ENCODE measurements at regions not wholly inside any gene's neighbourhood (a gene's known extent, or its start where the extent isn't known, plus 50 kb on each side); places are given as distances from the start of the nearest gene placed in this dataset.
"Not testable (repeated sequence)": the region's sequence is repeated elsewhere in the genome, so short reads cannot be mapped to it uniquely, and the experiment has no call there.

DNA sequence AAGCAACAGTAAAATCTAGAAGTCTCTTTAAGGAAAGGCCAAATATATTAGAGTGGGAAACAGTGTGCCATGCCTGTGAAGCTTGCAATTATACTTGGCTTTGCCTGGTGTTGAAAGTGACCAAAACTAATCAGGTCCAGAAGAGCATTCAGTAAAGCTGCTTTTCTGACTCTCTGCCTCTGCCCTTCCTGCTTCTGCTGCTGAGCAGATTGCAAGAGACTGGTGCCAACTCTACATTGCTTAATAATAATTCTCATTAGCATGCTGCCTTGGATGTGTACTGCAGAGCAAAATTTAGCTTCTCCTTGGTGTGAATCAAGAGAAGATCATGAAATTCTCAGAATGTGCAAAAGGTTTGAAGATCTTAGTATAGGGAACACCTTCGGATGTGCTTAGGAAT is 120.4 kb upstream of the RFX3 start:
- H3K4me3 ChIP-seq (ENCODE audit: low read depth, poor library complexity, severe bottlenecking) = no peak overlapping the region
- DNase-seq (ENCODE audit: low spot score in 2 of 2) = no peak
- WGBS, 2 donors = 82 to 94% methylated on average over 1 of the region's 1 CpG
- TF ChIP-seq, protein P1, sequence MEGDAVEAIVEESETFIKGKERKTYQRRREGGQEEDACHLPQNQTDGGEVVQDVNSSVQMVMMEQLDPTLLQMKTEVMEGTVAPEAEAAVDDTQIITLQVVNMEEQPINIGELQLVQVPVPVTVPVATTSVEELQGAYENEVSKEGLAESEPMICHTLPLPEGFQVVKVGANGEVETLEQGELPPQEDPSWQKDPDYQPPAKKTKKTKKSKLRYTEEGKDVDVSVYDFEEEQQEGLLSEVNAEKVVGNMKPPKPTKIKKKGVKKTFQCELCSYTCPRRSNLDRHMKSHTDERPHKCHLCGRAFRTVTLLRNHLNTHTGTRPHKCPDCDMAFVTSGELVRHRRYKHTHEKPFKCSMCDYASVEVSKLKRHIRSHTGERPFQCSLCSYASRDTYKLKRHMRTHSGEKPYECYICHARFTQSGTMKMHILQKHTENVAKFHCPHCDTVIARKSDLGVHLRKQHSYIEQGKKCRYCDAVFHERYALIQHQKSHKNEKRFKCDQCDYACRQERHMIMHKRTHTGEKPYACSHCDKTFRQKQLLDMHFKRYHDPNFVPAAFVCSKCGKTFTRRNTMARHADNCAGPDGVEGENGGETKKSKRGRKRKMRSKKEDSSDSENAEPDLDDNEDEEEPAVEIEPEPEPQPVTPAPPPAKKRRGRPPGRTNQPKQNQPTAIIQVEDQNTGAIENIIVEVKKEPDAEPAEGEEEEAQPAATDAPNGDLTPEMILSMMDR (IDR thresholded peaks at IDR 0.05) = no peak
- no peak for TF ChIP-seq POLR2A (IDR thresholded peaks at IDR 0.05)
- intact Hi-C loops (cut with DNase I; ENCODE audit: low total_unique reads) = no loop called here

DNA sequence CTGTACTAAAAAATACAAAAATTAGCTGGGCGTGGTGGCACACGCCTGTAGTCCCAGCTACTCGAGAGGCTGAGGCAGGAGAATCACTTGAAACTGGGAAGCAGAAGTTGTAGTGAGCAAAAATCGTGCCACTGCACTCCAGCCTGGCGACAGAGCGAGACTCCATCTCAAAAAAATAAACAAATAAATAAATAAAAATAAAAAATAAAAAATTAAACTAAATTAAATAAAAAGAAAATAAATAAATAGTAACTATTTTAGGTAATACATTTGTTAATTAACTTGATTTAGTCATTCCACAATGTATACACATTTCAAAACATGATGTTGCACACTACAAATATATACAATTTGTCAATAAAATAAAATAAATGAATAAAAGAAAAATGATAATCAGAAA is 116.3 kb upstream of the RFX3 start:
- WGBS, 2 donors = 97% methylated on average over 6 of the region's 6 CpGs
- intact Hi-C loops (cut with DNase I; ENCODE audit: low total_unique reads); DNase-seq (ENCODE audit: low spot score in 2 of 2); H3K4me3 ChIP-seq (ENCODE audit: low read depth, poor library complexity, severe bottlenecking): not testable (repeated sequence)

DNA sequence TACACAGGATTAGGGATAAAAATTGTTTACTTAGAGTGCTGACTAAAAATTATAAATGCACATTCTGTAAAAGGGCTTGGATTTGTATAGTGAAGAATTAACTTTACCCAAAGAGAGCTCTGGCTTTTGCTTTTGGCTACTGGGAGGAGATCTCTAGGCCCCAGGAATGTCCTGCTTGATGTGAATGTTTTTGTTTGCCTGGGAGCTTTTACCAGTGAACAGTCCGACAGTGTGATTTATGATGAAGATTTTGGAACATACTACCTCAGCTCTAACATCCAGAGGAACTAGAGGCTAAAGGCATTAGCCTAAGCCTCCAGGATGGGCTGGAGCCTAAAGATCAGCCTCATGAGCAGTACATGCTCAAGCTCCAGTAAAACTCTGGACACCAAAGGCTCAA is 103.7 kb upstream of the RFX3 start:
- intact Hi-C loops (cut with DNase I; ENCODE audit: low total_unique reads) = no loop called here
- TF ChIP-seq, protein P1 (IDR thresholded peaks at IDR 0.05) = no peak
- no peak overlapping the region for H3K4me3 ChIP-seq (ENCODE audit: low read depth, poor library complexity, severe bottlenecking)
- WGBS, 2 donors = 72 to 82% methylated on average over 1 of the region's 1 CpG
- no peak for DNase-seq (ENCODE audit: low spot score in 2 of 2)

DNA sequence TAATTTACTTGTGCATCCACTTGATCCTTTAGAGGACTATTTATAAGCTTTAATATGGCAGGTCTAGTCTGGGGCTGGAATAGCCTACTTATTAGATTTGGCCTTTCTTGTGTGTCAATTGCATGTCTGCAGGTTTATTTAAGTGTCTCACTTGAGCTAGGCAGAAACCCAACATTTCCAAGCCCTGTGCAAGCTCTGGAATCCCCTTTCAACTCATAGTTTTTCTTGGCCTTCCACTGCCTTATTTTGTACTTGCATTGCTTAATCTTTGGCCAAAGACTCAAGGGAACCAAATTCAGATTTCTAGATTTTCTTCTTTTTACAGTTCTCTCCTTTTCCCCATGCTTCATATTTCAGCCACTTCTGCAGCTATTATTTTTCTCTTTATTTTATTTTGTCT is 102.4 kb upstream of the RFX3 start:
- intact Hi-C loops (cut with DNase I; ENCODE audit: low total_unique reads) = no loop called here
- DNase-seq (ENCODE audit: low spot score in 2 of 2) = no peak
- H3K4me3 ChIP-seq (ENCODE audit: low read depth, poor library complexity, severe bottlenecking) = no peak overlapping the region
- no peak for TF ChIP-seq POLR2A (IDR thresholded peaks at IDR 0.05)
- TF ChIP-seq, protein P1 (IDR thresholded peaks at IDR 0.05) = no peak

DNA sequence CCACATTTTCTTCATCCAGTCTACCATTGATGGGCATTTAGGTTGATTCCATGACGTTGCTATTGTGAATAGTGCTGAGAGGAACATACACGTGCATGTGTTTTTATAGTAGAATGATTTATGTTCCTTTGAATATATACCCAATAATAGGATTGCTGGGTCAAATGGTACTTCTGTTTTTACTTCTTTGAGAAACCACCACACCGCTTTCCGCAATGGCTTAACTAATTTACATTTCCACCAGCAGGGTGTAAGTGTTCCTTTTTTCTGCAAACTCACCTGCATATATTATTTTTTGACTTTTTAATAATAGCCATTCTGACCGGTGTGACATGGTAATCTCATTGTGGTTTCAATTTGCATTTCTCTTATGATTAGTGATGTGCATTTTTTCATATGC is 82.2 kb upstream of the RFX3 start:
- intact Hi-C loops (cut with DNase I; ENCODE audit: low total_unique reads) = no loop called here
- no peak overlapping the region for H3K4me3 ChIP-seq (ENCODE audit: low read depth, poor library complexity, severe bottlenecking)
- DNase-seq (ENCODE audit: low spot score in 2 of 2) = no peak
- no peak for TF ChIP-seq POLR2A (IDR thresholded peaks at IDR 0.05)
- TF ChIP-seq, protein P1 (IDR thresholded peaks at IDR 0.05) = no peak
- WGBS, 2 donors = 73 to 79% methylated on average over 5 of the region's 5 CpGs

DNA sequence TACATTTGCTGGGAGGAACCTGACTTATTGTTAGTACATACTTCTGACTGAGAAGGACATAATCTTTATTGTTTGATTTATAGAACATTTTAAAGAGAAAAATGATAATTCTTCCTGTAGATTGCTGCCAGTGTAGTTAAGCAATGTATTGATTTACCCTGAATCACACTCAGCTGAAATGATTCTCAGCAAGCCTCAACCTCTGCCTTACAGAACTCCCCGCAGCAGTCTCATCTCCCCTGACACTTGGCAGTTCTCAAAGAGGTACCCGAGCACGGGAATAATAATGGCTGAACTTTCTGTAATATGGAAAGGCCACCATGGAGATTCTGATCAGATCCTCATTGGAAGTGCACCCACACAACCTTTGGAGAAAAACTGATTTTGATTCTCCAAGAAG is 74.9 kb upstream of the RFX3 start:
- H3K4me3 ChIP-seq (ENCODE audit: low read depth, poor library complexity, severe bottlenecking) = no peak overlapping the region
- whole genome bisulfite sequencing, 2 donors = 86% methylated on average over 3 of the region's 3 CpGs
- intact Hi-C loops (cut with DNase I; ENCODE audit: low total_unique reads) = no loop called here
- TF ChIP-seq POLR2A (IDR thresholded peaks at IDR 0.05) = no peak
- TF ChIP-seq, protein P1 (IDR thresholded peaks at IDR 0.05) = no peak
- no peak for DNase-seq (ENCODE audit: low spot score in 2 of 2)

Data from lower leg skin (tissue), 4 donors.